Mesenchymal stem cell (in vitro differentiated cells and primary cell): ENCODE measurements at regions not wholly inside any gene's neighbourhood (a gene's known extent, or its start where the extent isn't known, plus 50 kb on each side); places are given as distances from the start of the nearest gene placed in this dataset.
A peak's percentile ranks its signal among the peaks of the same experiment; 100 is the strongest.

Source experiments
- DNase-seq: peaks from one replicate; pipeline ENCODE4 v3.0.0-alpha.2; 2013
- H2AFZ ChIP-seq: one replicate; pipeline ENCODE4 v1.6.1; 2013; ENCODE audit warnings: low read depth, mild to moderate bottlenecking, control low read depth, inconsistent platforms, low read length, moderate library complexity
- H2AK5ac ChIP-seq: 2 replicates; pipeline ENCODE4 v1.6.1; 2013; ENCODE audit warnings: low read length, moderate library complexity, mild to moderate bottlenecking, inconsistent platforms; ENCODE audit not compliant: severe bottlenecking
- H2BK120ac ChIP-seq: one replicate; pipeline ENCODE4 v1.6.1; 2013; ENCODE audit warnings: low read depth, mild to moderate bottlenecking, inconsistent platforms, low read length, moderate library complexity
- H2BK12ac ChIP-seq, 2 experiments: one replicate each; pipeline ENCODE4 v1.6.1; 2013; ENCODE audit warnings: inconsistent platforms in 2 of 2, low read length in 2 of 2, mild to moderate bottlenecking in 2 of 2, moderate library complexity in 2 of 2, control low read depth in 1 of 2
- H2BK15ac ChIP-seq: one replicate; pipeline ENCODE4 v1.6.1; 2013; ENCODE audit warnings: mild to moderate bottlenecking, low read depth, inconsistent platforms; ENCODE audit not compliant: poor library complexity, severe bottlenecking
- H2BK5ac ChIP-seq: 2 replicates; pipeline ENCODE4 v1.6.1; 2013; ENCODE audit warnings: low read depth, mild to moderate bottlenecking, low read length, control low read depth, inconsistent platforms; ENCODE audit not compliant: poor library complexity, severe bottlenecking
- H3K14ac ChIP-seq, 2 experiments: one replicate each; pipeline ENCODE4 v1.6.1; 2013; ENCODE audit warnings: inconsistent platforms in 2 of 2, low read length in 2 of 2, control low read depth in 1 of 2, mild to moderate bottlenecking in 1 of 2, moderate library complexity in 1 of 2
- H3K18ac ChIP-seq, 2 experiments: one replicate each; pipeline ENCODE4 v1.6.1; 2013; ENCODE audit warnings: inconsistent platforms in 2 of 2, low read length in 2 of 2, control low read depth in 1 of 2, low read depth in 1 of 2, mild to moderate bottlenecking in 1 of 2
- H3K23ac ChIP-seq, 2 experiments: one replicate each; pipeline ENCODE4 v1.6.1; 2013; ENCODE audit warnings: inconsistent platforms in 2 of 2, low read length in 2 of 2, mild to moderate bottlenecking in 2 of 2, moderate library complexity in 2 of 2, control low read depth in 1 of 2
- H3K27ac ChIP-seq: 2 replicates; pipeline ENCODE4 v1.5.1; 2013; ENCODE audit warnings: mild to moderate bottlenecking, moderate library complexity, low read length, control low read depth, inconsistent platforms; ENCODE audit not compliant: poor library complexity, severe bottlenecking
- H3K27me3 ChIP-seq, 2 experiments: 2 replicates each; pipeline versions ENCODE4 v1.6.1 to v1.7.0; 2013; ENCODE audit warnings: low read length in 2 of 2, mild to moderate bottlenecking in 2 of 2, moderate library complexity in 2 of 2, control low read depth in 1 of 2, inconsistent platforms in 1 of 2; ENCODE audit not compliant: control insufficient read depth in 1 of 2, insufficient read depth in 1 of 2
- H3K36me3 ChIP-seq, 2 experiments: 2 replicates each; pipeline versions ENCODE4 v1.6.1 to v1.7.0; 2013; ENCODE audit warnings: low read length in 2 of 2, control low read depth in 1 of 2, inconsistent platforms in 1 of 2, low read depth in 1 of 2, mild to moderate bottlenecking in 1 of 2; ENCODE audit not compliant: insufficient read depth in 2 of 2, control insufficient read depth in 1 of 2
- H3K4ac ChIP-seq, 2 experiments: one replicate each; pipeline ENCODE4 v1.6.1; 2013; ENCODE audit warnings: inconsistent platforms in 2 of 2, low read length in 2 of 2, mild to moderate bottlenecking in 2 of 2, moderate library complexity in 2 of 2, control low read depth in 1 of 2, low read depth in 1 of 2
- H3K4me1 ChIP-seq: 2 replicates; pipeline ENCODE4 v1.6.1; 2013; ENCODE audit warnings: low read depth, low read length, control low read depth; ENCODE audit not compliant: control insufficient read depth, insufficient read depth
- H3K4me2 ChIP-seq: 2 replicates; pipeline ENCODE4 v1.6.1; 2013; ENCODE audit warnings: low read length, mild to moderate bottlenecking, inconsistent platforms; ENCODE audit not compliant: poor library complexity, severe bottlenecking
- H3K4me3 ChIP-seq, 2 experiments: 2 replicates each; pipeline versions ENCODE4 v1.5.1 to v1.7.0; 2013; ENCODE audit warnings: low read length in 2 of 2, mild to moderate bottlenecking in 2 of 2, control low read depth in 1 of 2, low read depth in 1 of 2; ENCODE audit not compliant: insufficient read depth in 1 of 2
- H3K79me1 ChIP-seq: replicated peaks from 2 replicates; pipeline ENCODE4 v1.6.1; 2013; ENCODE audit warnings: mild to moderate bottlenecking, control low read depth, low read length, inconsistent platforms; ENCODE audit not compliant: poor library complexity, severe bottlenecking
- H3K9ac ChIP-seq: 2 replicates; pipeline ENCODE4 v1.7.0; 2013; ENCODE audit warnings: mild to moderate bottlenecking, low read length, moderate library complexity
- H3K9me3 ChIP-seq: 2 replicates; pipeline ENCODE4 v1.7.0; 2013; ENCODE audit warnings: mild to moderate bottlenecking, low read length; ENCODE audit not compliant: control insufficient read depth
- H4K8ac ChIP-seq: one replicate; pipeline ENCODE4 v1.6.1; 2013; ENCODE audit warnings: inconsistent platforms, mild to moderate bottlenecking, low read length, moderate library complexity
- H4K91ac ChIP-seq: one replicate; pipeline ENCODE4 v1.6.1; 2013; ENCODE audit warnings: mild to moderate bottlenecking, low read length, inconsistent platforms
- WGBS: methylation state at CpG from one replicate; pipeline ENCODE4 v1.1.7; 2013; ENCODE audit warnings: mixed read lengths; 5-methylcytosine and 5-hydroxymethylcytosine counted together

- Histone ChIP-seq H3K36me3 (no peaks in the 10 kb centered on the region), H3K4ac (no peak overlapping the region), H2AK5ac (no peak overlapping the region), H3K23ac (no peak overlapping the region), H2BK12ac (no peak overlapping the region), H2BK120ac (no peak overlapping the region), H3K9me3 (peaks cover 20% of the 10 kb centered on the region), H3K14ac (no peak overlapping the region), H4K8ac (no peak overlapping the region), H3K18ac (no peak overlapping the region), H3K4me1 (no peaks in the 10 kb centered on the region), H2BK5ac (no peak overlapping the region), H2AFZ (no peak overlapping the region), H3K27ac (no peak overlapping the region), H3K4me2 (no peak overlapping the region), H3K4me3 (no peak overlapping the region), H3K9ac (no peak overlapping the region), H3K27me3 (peaks cover 0 to 3% of the 10 kb centered on the region in 2 experiments), H3K79me1 (no peaks in the 10 kb centered on the region), H4K91ac (no peak overlapping the region), H2BK15ac (no peak overlapping the region)
- no peak for DNase-seq
- WGBS: no CpG with 5 or more reads among the region's 1 CpG
Observed at GRCh38 chr1:42096554-42096953, 56.7 kb upstream of the GUCA2B start.

GRCh38 chr1:42089246-42089645, 64.0 kb upstream of the GUCA2B start:
- no peak overlapping the region for H3K23ac ChIP-seq
- H2BK15ac ChIP-seq: no peak overlapping the region
- no CpG with 5 or more reads among the region's 2 CpGs for WGBS
- H3K4ac ChIP-seq: no peak overlapping the region
- no peak overlapping the region for H4K8ac ChIP-seq
- H3K9me3 ChIP-seq: peaks cover 40% of the 10 kb centered on the region
- no peaks in the 10 kb centered on the region for H3K79me1 ChIP-seq
- H3K4me3 ChIP-seq: no peak overlapping the region
- H4K91ac ChIP-seq: no peak overlapping the region
- H3K4me2 ChIP-seq: no peak overlapping the region
- no peak overlapping the region for H3K14ac ChIP-seq
- peaks cover 3 to 6% of the 10 kb centered on the region in 2 experiments for H3K27me3 ChIP-seq
- no peak overlapping the region for H2AK5ac ChIP-seq
- no peak overlapping the region for H3K9ac ChIP-seq
- no peak for DNase-seq
- no peaks in the 10 kb centered on the region for H3K4me1 ChIP-seq
- no peak overlapping the region for H2BK12ac ChIP-seq
- no peak overlapping the region for H2BK5ac ChIP-seq
- H2AFZ ChIP-seq: no peak overlapping the region
- H3K18ac ChIP-seq: no peak overlapping the region
- no peaks in the 10 kb centered on the region for H3K36me3 ChIP-seq
- no peak overlapping the region for H3K27ac ChIP-seq
- H2BK120ac ChIP-seq: no peak overlapping the region

- peaks cover 2% of the 10 kb centered on the region for H3K4me1 ChIP-seq
Observed at GRCh38 chr1:42086146-42086545, 67.1 kb upstream of the GUCA2B start.

DNA sequence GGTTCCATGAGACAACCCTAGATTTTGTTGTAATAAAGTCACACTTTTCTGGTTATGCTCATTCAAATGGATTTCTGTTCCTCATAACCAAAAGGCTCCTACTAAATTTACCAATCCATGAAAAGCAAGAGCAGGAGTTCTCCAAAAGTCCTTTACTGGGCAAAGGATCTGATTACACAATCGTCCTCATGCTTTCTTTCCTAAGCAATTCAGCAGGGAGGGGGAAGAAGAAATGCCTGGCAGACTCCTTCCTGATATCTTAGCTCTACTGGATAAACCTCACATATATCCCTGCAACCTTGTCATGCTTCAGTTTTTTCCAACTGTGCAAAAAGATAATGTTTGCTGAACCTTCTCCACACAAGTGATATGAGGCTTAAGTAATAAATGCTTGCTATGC, 67.6 kb upstream of the GUCA2B start:
- no peak overlapping the region for H3K18ac ChIP-seq
- WGBS: 50% methylated on average over 1 of the region's 1 CpG
- H3K14ac ChIP-seq: no peak overlapping the region
- peak; percentile 8 for DNase-seq
- H4K91ac ChIP-seq: no peak overlapping the region
- H3K4ac ChIP-seq: no peak overlapping the region
- H2AFZ ChIP-seq: no peak overlapping the region
- no peak overlapping the region for H2BK120ac ChIP-seq
- H3K9ac ChIP-seq: no peak overlapping the region
- H4K8ac ChIP-seq: no peak overlapping the region
- H2BK5ac ChIP-seq: no peak overlapping the region
- no peaks in the 10 kb centered on the region for H3K36me3 ChIP-seq
- H2BK15ac ChIP-seq: no peak overlapping the region
- no peak overlapping the region for H2BK12ac ChIP-seq
- peaks cover 6 to 7% of the 10 kb centered on the region in 2 experiments for H3K27me3 ChIP-seq
- H2AK5ac ChIP-seq: no peak overlapping the region
- H3K23ac ChIP-seq: no peak overlapping the region
- H3K9me3 ChIP-seq: peaks cover 28% of the 10 kb centered on the region
- H3K79me1 ChIP-seq: no peaks in the 10 kb centered on the region
- H3K4me2 ChIP-seq: no peak overlapping the region
- no peak overlapping the region for H3K27ac ChIP-seq
- H3K4me3 ChIP-seq: no peak overlapping the region
- H3K4me1 ChIP-seq: peaks cover 3% of the 10 kb centered on the region

More at GRCh38 chr1:42086146-42086545, 67.1 kb upstream of the GUCA2B start:
- Histone ChIP-seq H3K27ac (no peak overlapping the region), H3K9me3 (peaks cover 29% of the 10 kb centered on the region), H4K91ac (no peak overlapping the region), H2BK12ac (no peak overlapping the region), H3K18ac (no peak overlapping the region), H3K14ac (no peak overlapping the region), H3K27me3 (peaks cover 6 to 7% of the 10 kb centered on the region in 2 experiments), H4K8ac (no peak overlapping the region), H3K4me2 (no peak overlapping the region), H3K4me3 (no peak overlapping the region), H3K36me3 (no peaks in the 10 kb centered on the region), H2BK15ac (no peak overlapping the region), H3K79me1 (no peaks in the 10 kb centered on the region), H3K4ac (no peak overlapping the region), H2BK5ac (no peak overlapping the region), H2BK120ac (no peak overlapping the region), H2AFZ (no peak overlapping the region), H2AK5ac (no peak overlapping the region), H3K23ac (no peak overlapping the region), H3K9ac (no peak overlapping the region)
- DNase-seq: no peak
